MCF 10A (cell line): ENCODE measurements at regions not wholly inside any gene's neighbourhood (a gene's known extent, or its start where the extent isn't known, plus 50 kb on each side); places are given as distances from the start of the nearest gene placed in this dataset.
"Not testable (repeated sequence)": the region's sequence is repeated elsewhere in the genome, so short reads cannot be mapped to it uniquely, and the experiment has no call there.

ENCODE experiments used
- BruUV-seq: library from RNA; stranded (reverse); fragments of 400-500 nt; replicated peaks from 2 replicates; lab custom pipeline; 2021; lab: Mats Ljungman, UMichigan
- CTCF ChIA-PET: fragments of 300-600 bp; sonication (Branson Sonifier 250); formaldehyde crosslinking; extraction: SDS; loops from one replicate; lab custom pipeline; 2021; ENCODE audit warnings: antibody characterized with exemption, inconsistent platforms; lab: Yijun Ruan, JAX
- POLR2A ChIA-PET: fragments of 300-600, 350-650 bp; sonication (Branson Sonifier 250); formaldehyde crosslinking; extraction: SDS; loops from one replicate; lab custom pipeline; 2020; ENCODE audit warnings: antibody characterized with exemption, inconsistent platforms; lab: Yijun Ruan, JAX
- DNase-seq: peaks from one replicate; pipeline ENCODE4 v3.0.0-alpha.2; 2018; ENCODE audit not compliant: unreplicated experiment
- H3K27ac Mint-ChIP-seq: one replicate; pipeline ENCODE4 v1.8.0; 2022; ENCODE audit warnings: mild to moderate bottlenecking, low read depth, mixed read lengths; ENCODE audit not compliant: unreplicated experiment
- H3K27me3 Mint-ChIP-seq: one replicate; pipeline ENCODE4 v1.8.0; 2022; ENCODE audit warnings: mixed read lengths; ENCODE audit not compliant: insufficient read depth, unreplicated experiment
- H3K36me3 Mint-ChIP-seq: one replicate; pipeline ENCODE4 v1.8.0; 2022; ENCODE audit warnings: mild to moderate bottlenecking, moderate library complexity, mixed read lengths; ENCODE audit not compliant: insufficient read depth, unreplicated experiment
- H3K4me1 Mint-ChIP-seq: one replicate; pipeline ENCODE4 v1.8.0; 2022; ENCODE audit warnings: mixed read lengths; ENCODE audit not compliant: insufficient read depth, unreplicated experiment
- H3K4me3 Mint-ChIP-seq: one replicate; pipeline ENCODE4 v1.8.0; 2022; ENCODE audit warnings: mild to moderate bottlenecking, moderate library complexity, mixed read lengths; ENCODE audit not compliant: unreplicated experiment
- H3K9me3 Mint-ChIP-seq: one replicate; pipeline ENCODE4 v1.8.0; 2022; ENCODE audit warnings: mixed read lengths; ENCODE audit not compliant: unreplicated experiment
- intact Hi-C: fragments of 100-400 bp; cut with micrococcal nuclease; formaldehyde crosslinking; loops from 2 replicates; pipeline ENCODE4 v1.14.1; 2022
- TF ChIP-seq, protein P1 (sequence below): fragments of 200-600 bp; IDR thresholded peaks from one replicate; pipeline ENCODE4 v1.8.0; 2022; ENCODE audit warnings: antibody characterized with exemption, mild to moderate bottlenecking; ENCODE audit not compliant: unreplicated experiment

DNA sequence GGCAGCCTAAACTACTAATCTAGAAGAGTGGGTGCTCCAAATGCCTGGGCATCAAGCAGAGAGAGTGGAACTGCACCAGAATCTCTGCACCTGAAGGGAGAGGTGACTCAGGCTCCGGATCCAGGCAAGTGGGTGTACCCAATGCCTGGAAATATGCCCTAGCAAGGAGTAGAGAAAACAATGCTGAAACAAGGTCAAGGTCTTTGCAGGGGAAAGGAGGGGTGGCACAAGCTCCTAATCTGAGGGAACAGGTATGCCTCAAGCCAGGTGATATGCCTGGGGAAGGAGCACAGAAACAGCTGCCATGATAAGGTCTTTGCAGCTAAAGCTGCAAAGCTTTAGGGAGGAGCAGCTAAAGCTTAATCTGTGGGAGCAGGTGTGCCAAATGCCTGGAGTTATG is 136.0 kb upstream of the KITLG start:
- Mint-ChIP-seq H3K27ac (no peak overlapping the region), H3K36me3 (no peaks in the 10 kb centered on the region), H3K27me3 (no peaks in the 10 kb centered on the region), H3K9me3 (no peaks in the 10 kb centered on the region), H3K4me1 (peaks cover 13% of the 10 kb centered on the region), H3K4me3 (no peak overlapping the region)
- TF ChIP-seq, protein P1, sequence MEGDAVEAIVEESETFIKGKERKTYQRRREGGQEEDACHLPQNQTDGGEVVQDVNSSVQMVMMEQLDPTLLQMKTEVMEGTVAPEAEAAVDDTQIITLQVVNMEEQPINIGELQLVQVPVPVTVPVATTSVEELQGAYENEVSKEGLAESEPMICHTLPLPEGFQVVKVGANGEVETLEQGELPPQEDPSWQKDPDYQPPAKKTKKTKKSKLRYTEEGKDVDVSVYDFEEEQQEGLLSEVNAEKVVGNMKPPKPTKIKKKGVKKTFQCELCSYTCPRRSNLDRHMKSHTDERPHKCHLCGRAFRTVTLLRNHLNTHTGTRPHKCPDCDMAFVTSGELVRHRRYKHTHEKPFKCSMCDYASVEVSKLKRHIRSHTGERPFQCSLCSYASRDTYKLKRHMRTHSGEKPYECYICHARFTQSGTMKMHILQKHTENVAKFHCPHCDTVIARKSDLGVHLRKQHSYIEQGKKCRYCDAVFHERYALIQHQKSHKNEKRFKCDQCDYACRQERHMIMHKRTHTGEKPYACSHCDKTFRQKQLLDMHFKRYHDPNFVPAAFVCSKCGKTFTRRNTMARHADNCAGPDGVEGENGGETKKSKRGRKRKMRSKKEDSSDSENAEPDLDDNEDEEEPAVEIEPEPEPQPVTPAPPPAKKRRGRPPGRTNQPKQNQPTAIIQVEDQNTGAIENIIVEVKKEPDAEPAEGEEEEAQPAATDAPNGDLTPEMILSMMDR, result no peak
- POLR2A ChIA-PET, result interaction anchor here (1.3 kb wide), 1 partner anchor 9 kb away, joined by 5 read pairs; no protein-coding TSS in a partner anchor
- CTCF ChIA-PET, result interaction anchor here (1.0 kb wide), 1 partner anchor 136 kb away, joined by 3 read pairs; no protein-coding TSS in a partner anchor
- intact Hi-C loops, result no loop called here
- BruUV-seq, result no TSS peak
- DNase-seq, result no peak

DNA sequence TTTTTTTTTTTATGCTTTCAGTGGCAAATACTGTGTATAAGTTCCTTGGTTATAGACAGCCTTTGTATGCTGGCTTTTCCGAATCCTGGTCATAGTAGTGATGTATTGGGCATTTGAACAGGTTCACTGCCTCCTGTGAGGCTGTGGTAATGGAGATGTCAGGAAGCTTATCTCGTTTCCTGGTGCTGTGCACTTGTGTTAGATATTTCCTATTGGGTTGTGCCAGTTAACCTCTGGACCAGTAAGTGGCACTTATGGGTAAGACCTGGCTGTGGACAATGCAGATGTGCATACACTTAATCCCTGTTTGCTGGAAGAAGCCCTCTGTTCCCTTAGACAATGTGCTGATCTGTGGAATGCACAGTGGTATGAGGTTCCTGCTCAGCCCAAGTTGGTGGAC is 135.4 kb upstream of the KITLG start:
- CTCF ChIA-PET, result interaction anchor here (1.0 kb wide), 1 partner anchor 136 kb away, joined by 3 read pairs; no protein-coding TSS in a partner anchor
- Mint-ChIP-seq H3K4me1 (peaks cover 10% of the 10 kb centered on the region), H3K27ac (no peak overlapping the region), H3K4me3 (no peak overlapping the region), H3K36me3 (no peaks in the 10 kb centered on the region), H3K9me3 (no peaks in the 10 kb centered on the region), H3K27me3 (no peaks in the 10 kb centered on the region)
- POLR2A ChIA-PET, result interaction anchor here (1.3 kb wide), 1 partner anchor 8 kb away, joined by 5 read pairs; no protein-coding TSS in a partner anchor
- no peak for DNase-seq
- TF ChIP-seq, protein P1, result no peak
- BruUV-seq, result no TSS peak
- intact Hi-C loops, result no loop called here

DNA sequence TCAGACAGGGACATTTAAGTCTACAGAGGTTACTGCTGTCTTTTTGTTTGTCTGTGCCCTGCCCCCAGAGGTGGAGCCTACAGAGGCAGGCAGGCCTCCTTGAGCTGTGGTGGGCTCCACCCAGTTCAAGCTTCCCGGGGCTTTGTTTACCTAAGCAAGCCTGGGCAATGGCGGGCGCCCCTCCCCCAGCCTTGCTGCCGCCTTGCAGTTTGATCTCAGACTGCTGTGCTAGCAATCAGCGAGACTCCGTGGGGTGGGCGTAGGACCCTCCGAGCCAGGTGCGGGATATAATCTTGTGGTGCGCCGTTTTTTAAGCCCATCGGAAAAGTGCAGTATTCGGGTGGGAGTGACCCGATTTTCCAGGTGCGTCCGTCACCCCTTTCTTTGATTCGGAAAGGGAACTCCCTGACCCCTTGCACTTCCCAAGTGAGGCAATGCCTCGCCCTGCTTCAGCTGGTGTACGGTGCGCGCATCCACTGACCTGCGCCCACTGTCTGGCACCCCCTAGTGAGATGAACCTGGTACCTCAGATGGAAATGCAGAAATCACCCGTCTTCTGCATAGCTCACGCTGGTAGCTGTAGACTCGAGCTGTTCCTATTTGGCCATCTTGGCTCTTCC is 134.1 kb upstream of the KITLG start:
- intact Hi-C loops, H3K4me1 Mint-ChIP-seq, H3K9me3 Mint-ChIP-seq, H3K27me3 Mint-ChIP-seq, DNase-seq, BruUV-seq, H3K4me3 Mint-ChIP-seq, H3K36me3 Mint-ChIP-seq, POLR2A ChIA-PET, H3K27ac Mint-ChIP-seq: not testable (repeated sequence)
- CTCF ChIA-PET, result interaction anchor here (0.5 kb wide), 1 partner anchor 131 kb away, joined by 3 read pairs; no protein-coding TSS in a partner anchor

DNA sequence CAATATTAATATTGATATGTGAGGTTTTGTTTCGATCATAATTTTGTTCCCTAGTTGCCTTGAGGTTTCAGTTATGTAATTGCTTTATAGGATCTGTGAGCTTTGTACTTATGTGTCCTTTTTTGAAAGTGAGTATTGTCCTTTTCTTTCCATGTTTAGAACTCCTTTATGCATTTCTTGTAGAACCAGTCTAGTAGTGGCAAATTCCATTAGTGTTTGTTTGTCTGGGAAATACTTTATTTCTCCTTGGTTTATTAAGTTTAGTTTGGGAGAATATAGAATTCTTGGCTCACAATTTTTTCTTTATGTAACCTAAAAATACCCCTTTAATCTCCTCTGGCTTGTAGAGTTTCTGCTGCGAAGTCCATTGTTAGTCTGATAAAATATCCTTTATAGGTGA is 127.5 kb upstream of the KITLG start:
- intact Hi-C loops, result no loop called here
- Mint-ChIP-seq H3K4me1 (peaks cover 22% of the 10 kb centered on the region), H3K27me3 (no peaks in the 10 kb centered on the region), H3K9me3 (peaks cover 11% of the 10 kb centered on the region), H3K36me3 (no peaks in the 10 kb centered on the region), H3K4me3 (no peak overlapping the region), H3K27ac (no peak overlapping the region)
- ChIA-PET CTCF (interaction anchor here (0.6 kb wide), 1 partner anchor 15 kb away, joined by 3 read pairs; no protein-coding TSS in a partner anchor), POLR2A (interaction anchor here (1.6 kb wide), 1 partner anchor 9 kb away, joined by 5 read pairs; no protein-coding TSS in a partner anchor)
- DNase-seq, result no peak
- BruUV-seq, result no TSS peak
- TF ChIP-seq, protein P1, result no peak
